ENCODE measurements at regions not wholly inside any gene's neighbourhood (a gene's known extent, or its start where the extent isn't known, plus 50 kb on each side); places are given as distances from the start of the nearest gene placed in this dataset.

- TF ChIP-seq EZH2phosphoT487 (IDR thresholded peaks at IDR 0.05; ENCODE audit: low read depth) = no peak
- no peak for TF ChIP-seq CTCF (IDR thresholded peaks at IDR 0.05; ENCODE audit: low read depth, low read length)
Observed at GRCh38 chr3:127472506-127472905, 118.0 kb downstream of the TPRA1 start.
